Stimulated activated CD8-positive, alpha-beta memory T cell treated with anti-CD3 and anti-CD28 coated beads, Interleukin-12 subunit alpha, Interleukin-12 subunit beta, amount 100 ng/mL, for 24 hours (primary cell): ENCODE measurements at regions not wholly inside any gene's neighbourhood (a gene's known extent, or its start where the extent isn't known, plus 50 kb on each side); places are given as distances from the start of the nearest gene placed in this dataset.

Source experiments
- DNase-seq: peaks from one replicate; pipeline ENCODE4 v3.0.0-alpha.2; 2020; ENCODE audit errors: extremely low read depth

GRCh38 chr6:150711584-150712504, 112.2 kb downstream of the PLEKHG1 start:
- no peak for DNase-seq

GRCh38 chr6:150712505-150713252, 113.0 kb downstream of the PLEKHG1 start:
- DNase-seq: no peak

- DNase-seq: no peak
Observed at GRCh38 chr6:150713487-150713886, 113.8 kb downstream of the PLEKHG1 start.

GRCh38 chr6:150713931-150714330, 114.2 kb downstream of the PLEKHG1 start:
- DNase-seq: no peak

- no peak for DNase-seq
Observed at GRCh38 chr6:150715133-150715532, 115.4 kb downstream of the PLEKHG1 start.

- DNase-seq: no peak
Observed at GRCh38 chr6:150717419-150717818, 117.7 kb downstream of the PLEKHG1 start.

- DNase-seq: no peak
Observed at GRCh38 chr6:150719099-150719766, 119.5 kb downstream of the PLEKHG1 start.

- no peak for DNase-seq
Observed at GRCh38 chr6:150719831-150720230, 120.1 kb downstream of the PLEKHG1 start.

GRCh38 chr6:150720774-150721233, 121.1 kb downstream of the PLEKHG1 start:
- no peak for DNase-seq

GRCh38 chr6:150721418-150722266, 122.0 kb downstream of the PLEKHG1 start:
- DNase-seq: no peak

- DNase-seq: no peak
Observed at GRCh38 chr6:150722614-150723344, 123.1 kb downstream of the PLEKHG1 start.

- DNase-seq: no peak
Observed at GRCh38 chr6:150723345-150723658, 123.6 kb downstream of the PLEKHG1 start.

GRCh38 chr6:150723857-150724256, 124.2 kb downstream of the PLEKHG1 start:
- no peak for DNase-seq

GRCh38 chr6:150725795-150726194, 126.1 kb downstream of the PLEKHG1 start:
- no peak for DNase-seq

- DNase-seq: no peak
Observed at GRCh38 chr6:150729188-150729748, 129.6 kb downstream of the PLEKHG1 start.

GRCh38 chr6:150730801-150731457, 131.2 kb downstream of the PLEKHG1 start:
- DNase-seq: no peak

- DNase-seq: no peak
Observed at GRCh38 chr6:150732765-150733539, 132.6 kb upstream of the MTHFD1L start.

GRCh38 chr6:150733726-150734125, 131.8 kb upstream of the MTHFD1L start:
- DNase-seq: no peak

- DNase-seq: no peak
Observed at GRCh38 chr6:150734235-150734634, 131.3 kb upstream of the MTHFD1L start.
